GM19043 (cell line): ENCODE measurements at regions not wholly inside any gene's neighbourhood (a gene's known extent, or its start where the extent isn't known, plus 50 kb on each side); places are given as distances from the start of the nearest gene placed in this dataset.

Source experiments
- ATAC-seq: cut with Tn5 transposase; IDR thresholded peaks from one replicate; pipeline ENCODE4 v1.9.1; 2021; ENCODE audit warnings: low read depth; ENCODE audit not compliant: unreplicated experiment

DNA sequence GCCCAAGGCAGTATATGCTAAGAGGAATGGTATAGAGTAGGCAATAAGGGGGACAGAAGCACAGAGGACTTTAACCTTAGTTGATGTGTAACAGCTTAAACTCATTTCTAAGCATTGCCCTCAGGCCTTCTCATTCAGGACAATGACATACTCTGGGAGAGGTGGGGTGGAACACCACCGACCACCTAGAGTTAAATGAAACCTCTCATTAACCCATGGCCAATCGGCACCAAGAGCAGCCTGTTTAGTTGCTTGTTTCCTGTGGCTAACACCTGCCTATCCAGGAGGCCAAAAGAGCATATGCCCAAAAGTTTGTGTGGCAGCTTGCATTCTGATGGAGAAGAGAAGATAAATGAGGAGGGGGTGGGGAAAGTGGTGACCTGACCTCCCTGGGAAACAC is 50.0 kb downstream of the PABIR2 start:
- no peak for ATAC-seq

- ATAC-seq, result no peak
These were observed 50.6 kb downstream of the PABIR2 start for GRCh38 chrX:134746410-134746785.

- ATAC-seq, result no peak
These were observed 51.2 kb downstream of the PABIR2 start for GRCh38 chrX:134745636-134746409.

GRCh38 chrX:134743091-134743490 is 53.9 kb downstream of the PABIR2 start:
- no peak for ATAC-seq

DNA sequence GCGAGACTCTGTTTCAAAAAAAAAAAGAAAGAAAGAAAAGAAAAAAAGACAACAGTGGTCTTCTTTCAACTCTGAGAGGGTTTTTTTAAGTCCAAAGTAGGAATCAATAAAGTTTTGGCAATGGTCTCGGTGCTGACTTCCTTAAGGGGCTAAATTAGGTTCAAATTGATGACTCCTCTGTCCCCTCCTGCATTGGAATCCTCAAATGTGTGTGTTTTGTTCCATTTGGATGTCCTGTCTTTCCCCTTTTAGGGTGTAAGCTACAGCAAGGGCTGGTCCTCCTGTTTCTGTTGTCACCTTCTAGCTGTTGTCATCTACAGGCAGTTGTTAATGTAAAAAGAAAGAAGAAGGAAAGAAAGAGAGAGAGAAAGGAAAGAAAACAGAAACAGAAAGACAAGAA is 54.4 kb downstream of the PABIR2 start:
- no peak for ATAC-seq

DNA sequence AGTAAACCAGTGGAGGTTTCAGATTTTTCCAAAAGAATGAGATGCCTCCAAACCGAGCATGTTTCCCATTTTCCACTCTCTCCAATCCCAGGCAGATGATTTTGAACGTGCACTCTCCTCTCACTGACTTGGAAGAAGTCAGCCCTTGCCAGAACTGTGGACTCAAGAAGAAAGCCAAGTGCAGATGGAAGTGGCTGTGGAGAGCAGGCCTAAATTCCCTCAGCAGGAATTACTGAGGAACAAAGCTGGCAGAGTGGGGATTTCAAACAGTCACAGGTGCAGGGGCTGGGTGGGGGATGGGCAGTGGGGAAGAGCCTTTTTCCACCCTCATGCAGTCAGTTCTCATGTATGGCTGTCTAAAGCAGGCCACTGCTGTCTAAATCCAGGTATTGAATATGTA is 55.3 kb downstream of the PABIR2 start:
- no peak for ATAC-seq

DNA sequence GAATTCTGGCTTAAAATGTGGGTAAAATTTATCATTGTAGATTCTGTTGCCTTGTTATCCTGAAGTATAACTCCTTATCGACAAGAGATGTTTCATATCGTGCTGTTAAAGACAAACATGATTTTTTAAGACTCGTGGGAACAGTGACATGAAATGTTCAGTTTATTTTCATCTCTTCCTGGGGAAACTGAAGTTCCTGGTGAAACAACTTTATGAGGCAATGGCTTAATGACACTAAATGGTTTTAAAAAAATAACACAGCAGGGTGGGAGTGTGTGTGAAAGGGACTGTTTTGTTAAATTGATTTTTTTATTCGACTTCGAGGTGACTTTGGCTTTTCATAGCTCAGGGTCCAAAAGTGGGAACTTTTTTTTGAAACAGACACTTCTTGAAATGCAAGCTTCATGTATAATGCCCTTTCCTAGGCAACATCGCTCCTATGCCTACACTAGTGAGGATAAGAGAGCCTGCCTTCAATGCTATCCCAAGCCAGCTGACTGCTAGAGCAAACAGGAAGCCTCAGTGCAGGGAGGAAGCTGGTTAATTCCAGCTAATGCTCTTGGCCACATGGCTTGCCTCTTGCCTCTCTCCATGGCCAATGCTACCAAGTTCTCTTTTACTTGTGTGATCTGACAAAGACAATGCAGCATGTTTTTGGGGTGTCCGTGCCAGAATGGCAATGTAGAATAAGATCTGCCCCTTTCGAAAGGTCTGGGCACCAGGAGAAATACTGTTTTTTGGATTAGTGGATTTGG is 57.8 kb downstream of the PABIR2 start:
- no peak for ATAC-seq

- no peak for ATAC-seq
These were observed 58.6 kb downstream of the PABIR2 start for GRCh38 chrX:134738445-134738844.

DNA sequence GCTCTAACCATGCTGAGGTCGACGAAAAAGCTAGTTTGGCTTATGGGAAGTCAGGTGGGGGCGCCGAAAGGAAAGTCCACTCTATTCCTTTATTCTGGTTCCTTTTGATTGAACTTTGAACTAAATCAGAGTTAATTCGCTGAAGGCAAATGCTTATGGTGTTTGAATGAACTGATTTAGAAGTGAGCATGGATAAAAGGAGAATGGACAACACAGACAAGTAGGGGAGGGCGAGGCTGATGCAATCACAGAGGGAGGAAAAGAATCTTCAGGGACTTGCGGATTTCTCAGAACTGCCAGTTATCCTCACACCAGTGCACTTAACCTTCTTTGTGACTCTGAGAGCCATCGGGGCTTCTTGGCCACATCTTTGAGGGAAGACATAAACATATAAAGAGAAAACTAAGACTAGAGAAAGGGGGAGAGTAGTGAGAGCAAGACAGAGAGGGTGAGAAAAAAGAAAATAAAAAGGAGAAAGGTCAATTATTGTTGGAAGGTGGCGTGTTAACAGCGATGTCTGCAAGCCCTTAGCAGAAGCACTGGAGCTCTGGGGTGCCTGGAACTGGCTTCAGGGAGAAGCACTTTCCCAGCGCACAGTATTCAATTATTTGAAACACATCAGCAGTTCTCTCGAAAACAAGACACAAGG is 59.2 kb downstream of the PABIR2 start:
- ATAC-seq, result no peak

DNA sequence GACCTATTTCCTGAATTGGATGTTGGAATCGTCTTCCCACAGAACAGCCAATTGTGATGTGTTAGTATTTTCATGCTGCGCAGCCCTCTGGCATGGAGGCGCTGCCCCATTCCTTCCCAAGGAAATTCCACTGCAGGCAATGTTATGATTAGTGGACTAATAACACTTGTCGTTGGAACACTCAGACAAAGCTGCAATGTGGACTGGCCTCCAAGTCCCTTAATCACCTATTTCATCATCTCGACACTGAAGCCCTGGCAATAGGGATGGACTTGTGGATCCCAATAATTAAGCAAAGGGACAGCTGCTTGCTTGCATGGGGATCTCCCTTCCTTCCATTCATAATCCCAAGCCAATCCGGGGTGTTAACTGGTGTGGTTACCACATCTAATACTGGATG is 59.9 kb downstream of the PABIR2 start:
- no peak for ATAC-seq

DNA sequence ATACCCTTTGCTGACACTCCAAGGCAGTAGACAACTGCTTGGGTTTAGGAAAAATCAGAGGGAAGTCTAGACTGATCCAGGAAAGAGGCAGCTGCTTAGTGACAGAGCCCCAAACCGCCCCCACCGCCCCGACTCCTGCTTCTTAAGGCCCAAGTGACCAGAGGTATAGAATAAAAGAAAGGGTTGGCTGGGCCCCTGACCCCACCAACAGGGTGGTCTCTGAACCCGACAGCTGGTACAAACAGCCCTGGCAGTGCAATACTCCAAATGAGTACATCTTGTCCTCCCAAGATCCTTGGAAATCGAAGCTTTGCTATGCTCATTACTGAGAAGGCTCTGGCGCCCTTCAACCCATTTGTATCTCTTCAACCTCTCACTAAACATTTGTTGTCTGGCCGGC is 60.6 kb downstream of the PABIR2 start:
- no peak for ATAC-seq

DNA sequence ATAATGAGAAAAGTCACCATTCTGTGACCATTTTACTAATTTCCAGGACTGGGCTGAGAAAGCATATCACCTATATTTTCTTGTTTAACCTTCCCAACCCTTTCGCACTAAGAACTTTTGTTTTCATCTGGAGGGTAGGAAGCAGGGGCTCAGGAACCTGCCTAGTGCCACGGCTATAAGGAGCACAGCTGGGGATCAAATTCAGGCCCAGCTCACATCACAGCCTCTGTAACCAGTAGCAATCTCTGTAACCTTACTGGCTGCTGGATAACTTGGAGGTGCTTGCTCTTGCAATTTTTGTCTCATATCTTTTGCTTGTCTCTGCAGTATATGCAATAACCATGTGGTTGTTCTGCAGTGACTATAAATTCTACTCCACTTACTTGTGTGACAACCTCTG is 62.0 kb downstream of the PABIR2 start:
- no peak for ATAC-seq

DNA sequence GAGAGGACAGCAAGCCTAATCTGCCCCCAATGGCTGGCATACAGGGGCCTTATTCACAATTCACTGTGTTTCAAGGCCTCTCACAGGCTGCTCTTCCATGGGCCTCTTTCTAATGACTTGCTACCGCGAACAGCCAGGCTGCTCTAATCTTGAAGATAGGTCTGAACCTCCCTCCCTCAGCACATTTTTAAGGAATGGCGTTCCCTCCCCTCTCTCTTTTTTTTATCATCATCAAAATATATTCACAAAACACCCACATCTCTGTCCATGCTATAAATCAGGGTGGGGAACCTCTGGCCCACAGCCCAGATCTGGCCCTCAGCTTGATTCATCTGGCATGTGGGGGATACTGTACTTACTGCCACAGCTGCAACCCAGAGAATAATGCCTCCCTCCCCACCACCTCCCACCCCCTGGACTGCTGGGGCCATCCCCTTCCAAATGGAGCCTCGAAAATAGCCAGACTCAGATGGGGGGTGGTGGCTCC is 62.5 kb downstream of the PABIR2 start:
- no peak for ATAC-seq

GRCh38 chrX:134733591-134733990 is 63.4 kb downstream of the PABIR2 start:
- no peak for ATAC-seq

GRCh38 chrX:134732676-134733075 is 64.3 kb downstream of the PABIR2 start:
- no peak for ATAC-seq

DNA sequence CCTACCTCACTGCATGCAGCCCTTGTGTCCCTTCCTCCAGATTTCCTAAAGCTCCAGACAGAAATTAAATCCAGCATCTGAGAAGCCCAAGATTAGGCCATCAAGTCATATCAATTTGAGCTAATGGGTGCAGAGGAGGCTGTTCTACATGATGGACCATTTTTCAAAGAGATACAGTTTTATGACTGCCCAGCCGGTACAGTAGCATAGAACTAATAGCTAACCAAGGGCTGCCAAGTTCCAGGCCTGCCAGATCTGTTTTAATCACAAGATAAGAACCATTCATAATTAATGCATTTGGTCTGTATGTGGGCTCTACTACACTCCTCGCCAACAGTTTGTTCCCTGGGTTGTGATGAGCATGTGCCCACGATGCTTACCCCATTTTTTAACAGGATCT is 64.9 kb downstream of the PABIR2 start:
- ATAC-seq, result no peak

GRCh38 chrX:134727363-134727762 is 69.1 kb upstream of the PLAC1 start:
- ATAC-seq, result no peak

DNA sequence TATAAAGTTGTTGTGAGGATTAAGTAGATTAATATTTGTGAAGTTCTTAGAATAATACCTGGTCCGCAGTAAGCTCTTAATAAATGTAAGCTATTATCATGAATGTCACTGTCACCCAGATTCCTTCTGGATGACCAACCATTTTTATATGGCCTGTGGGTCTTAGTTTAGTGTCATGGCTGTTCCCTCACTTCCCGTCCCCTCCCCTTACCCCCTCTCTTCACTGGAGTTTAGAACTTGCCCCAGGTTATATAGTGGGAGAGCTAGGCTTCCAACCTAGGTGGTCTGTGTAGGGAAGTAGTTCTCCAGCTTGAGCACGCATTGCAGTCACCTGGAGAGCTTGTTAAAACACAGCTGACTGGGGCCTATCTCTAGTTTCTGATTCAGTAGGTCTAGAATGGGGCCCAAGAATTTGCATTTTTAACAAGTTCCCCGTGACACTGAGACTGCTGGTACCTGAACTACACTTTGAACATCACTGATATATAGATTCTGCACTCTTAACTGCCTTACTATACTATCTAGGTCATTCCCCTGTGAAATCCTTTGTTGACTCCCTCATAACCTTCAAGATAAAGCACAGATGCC is 66.9 kb upstream of the PLAC1 start:
- ATAC-seq, result no peak

GRCh38 chrX:134721766-134722532 is 63.7 kb upstream of the PLAC1 start:
- ATAC-seq, result no peak

DNA sequence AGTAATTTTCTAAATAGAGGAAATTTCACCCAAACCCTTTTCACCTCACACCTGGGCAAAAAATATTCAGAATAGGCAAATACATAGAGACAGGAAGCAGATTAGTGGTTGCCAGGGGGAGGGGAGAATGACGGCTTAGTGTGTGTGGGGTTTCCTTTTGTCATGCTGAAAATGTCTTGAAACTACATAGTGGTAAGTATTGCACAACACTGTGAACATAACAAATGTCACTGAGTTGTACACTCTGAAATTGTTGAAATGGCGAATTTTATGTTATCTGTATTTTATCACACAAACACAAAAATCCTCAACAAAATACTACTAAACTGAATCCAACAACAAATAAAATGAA is 60.7 kb upstream of the PLAC1 start:
- ATAC-seq, result peak; percentile 85
